Omental fat pad (tissue), 3 donors: ENCODE measurements at regions not wholly inside any gene's neighbourhood (a gene's known extent, or its start where the extent isn't known, plus 50 kb on each side); places are given as distances from the start of the nearest gene placed in this dataset.

Source experiments
- ATAC-seq: fragments of 150-250 bp; one replicate; pipeline ENCODE4 v1.9.1; 2016; ENCODE audit warnings: mild to moderate bottlenecking, moderate library complexity; ENCODE audit not compliant: low FRiP score
- DNase-seq: peaks from one replicate; pipeline ENCODE4 v3.0.0-alpha.2; 2019; ENCODE audit warnings: low spot score
- CTCF ChIP-seq, 3 donors: fragments of 450-650 bp; IDR thresholded peaks; one replicate each; pipeline ENCODE4 v1.5.1; 2016 to 2017; ENCODE audit warnings: antibody characterized with exemption in 3 of 3, mild to moderate bottlenecking in 3 of 3, moderate library complexity in 2 of 3

GRCh38 chr3:110895054-110895453, 176.6 kb upstream of the NECTIN3 start:
- DNase-seq (no peak), ATAC-seq (no peak)
- TF ChIP-seq CTCF (IDR thresholded peaks at IDR 0.05), result no peak

- DNase-seq (no peak), ATAC-seq (no peak)
- TF ChIP-seq CTCF (IDR thresholded peaks at IDR 0.05), result no peak
Measured at GRCh38 chr3:110897046-110897445, 174.6 kb upstream of the NECTIN3 start.

GRCh38 chr3:110900576-110900975, 171.0 kb upstream of the NECTIN3 start:
- TF ChIP-seq CTCF (IDR thresholded peaks at IDR 0.05), result no peak
- DNase-seq (no peak), ATAC-seq (no peak)

- no peak for DNase-seq
- ATAC-seq, result no peak
- no peak for TF ChIP-seq CTCF (IDR thresholded peaks at IDR 0.05)
Measured at GRCh38 chr3:110901536-110901935, 170.1 kb upstream of the NECTIN3 start.

GRCh38 chr3:110902453-110903085, 169.0 kb upstream of the NECTIN3 start:
- DNase-seq (no peak), ATAC-seq (no peak)
- no peak for TF ChIP-seq CTCF (IDR thresholded peaks at IDR 0.05)

- no peak for ATAC-seq
- TF ChIP-seq CTCF (IDR thresholded peaks at IDR 0.05), result no peak
- no peak for DNase-seq
Measured at GRCh38 chr3:110903771-110904519, 167.7 kb upstream of the NECTIN3 start.

GRCh38 chr3:110904520-110904890, 167.1 kb upstream of the NECTIN3 start:
- no peak for TF ChIP-seq CTCF (IDR thresholded peaks at IDR 0.05)
- no peak for DNase-seq
- ATAC-seq, result no peak
